IMR-90 (cell line): ENCODE measurements at regions not wholly inside any gene's neighbourhood (a gene's known extent, or its start where the extent isn't known, plus 50 kb on each side); places are given as distances from the start of the nearest gene placed in this dataset.

ENCODE experiments used
- ATAC-seq: fragments of 200-7000 bp; cut with Tn5 transposase; 2 replicates; pipeline ENCODE4 v1.9.1; 2020; ENCODE audit warnings: low read depth, mild to moderate bottlenecking, moderate library complexity
- BruUV-seq: library from RNA; stranded (reverse); fragments of 400-500 nt; replicated peaks from 2 replicates; lab custom pipeline; 2021; lab: Mats Ljungman, UMichigan
- CTCF ChIA-PET: fragments of 300-600 bp; formaldehyde crosslinking; extraction: SDS; loops from one replicate; lab custom pipeline; 2021; ENCODE audit warnings: antibody characterized with exemption; lab: Yijun Ruan, JAX
- POLR2A ChIA-PET: fragments of 300-600 bp; sonication (Branson Sonifier 250); formaldehyde crosslinking; loops from one replicate; lab custom pipeline; 2022; ENCODE audit warnings: antibody characterized with exemption; ENCODE audit not compliant: unreplicated experiment; lab: Charles Lee
- DNase-seq: peaks from one replicate; pipeline ENCODE4 v3.0.0; 2013
- H2AFZ ChIP-seq: replicated peaks from 2 replicates; pipeline ENCODE3; 2013; ENCODE audit warnings: low read length, mild to moderate bottlenecking; ENCODE audit not compliant: poor library complexity
- H2AK5ac ChIP-seq: 2 replicates; pipeline ENCODE4 v1.6.1; 2013; ENCODE audit warnings: low read depth, low read length, inconsistent platforms
- H2AK9ac ChIP-seq: replicated peaks from 2 replicates; pipeline ENCODE3; 2013; ENCODE audit warnings: mild to moderate bottlenecking, low read depth, low read length, moderate library complexity; ENCODE audit not compliant: poor library complexity
- H2BK120ac ChIP-seq: 2 replicates; pipeline ENCODE4 v1.6.1; 2013; ENCODE audit warnings: low read depth, low read length, inconsistent platforms
- H2BK15ac ChIP-seq: 3 replicates; pipeline ENCODE4 v1.6.1; 2013; ENCODE audit warnings: low read depth, low read length, inconsistent platforms
- H2BK20ac ChIP-seq: 2 replicates; pipeline ENCODE4 v1.6.1; 2013; ENCODE audit warnings: low read depth, mild to moderate bottlenecking, inconsistent platforms, low read length, moderate library complexity
- H2BK5ac ChIP-seq: 2 replicates; pipeline ENCODE4 v1.6.1; 2013; ENCODE audit warnings: mild to moderate bottlenecking, low read depth, low read length, inconsistent platforms; ENCODE audit not compliant: poor library complexity, severe bottlenecking
- H3K14ac ChIP-seq: replicated peaks from 2 replicates; pipeline ENCODE4 v1.6.1; 2013; ENCODE audit warnings: low read depth, low read length, inconsistent platforms
- H3K18ac ChIP-seq: 2 replicates; pipeline ENCODE4 v1.6.1; 2013; ENCODE audit warnings: low read depth, low read length, control low read depth
- H3K23ac ChIP-seq: 2 replicates; pipeline ENCODE4 v1.6.1; 2013; ENCODE audit warnings: low read depth, low read length, inconsistent platforms
- H3K27ac ChIP-seq: 2 replicates; pipeline ENCODE4 v1.5.1; 2013; ENCODE audit warnings: mild to moderate bottlenecking, control low read depth, low read length; ENCODE audit not compliant: insufficient read depth
- H3K27me3 ChIP-seq: 2 replicates; pipeline ENCODE4 v1.6.1; 2013; ENCODE audit warnings: low read length; ENCODE audit not compliant: control insufficient read depth, insufficient read depth
- H3K36me3 ChIP-seq: 2 replicates; pipeline ENCODE4 v1.6.1; 2013; ENCODE audit warnings: low read length, mixed read lengths; ENCODE audit not compliant: control insufficient read depth, insufficient read depth
- H3K4ac ChIP-seq: 2 replicates; pipeline ENCODE4 v1.6.1; 2013; ENCODE audit warnings: low read depth, low read length, inconsistent platforms
- H3K4me1 ChIP-seq: 2 replicates; pipeline ENCODE4 v1.6.1; 2013; ENCODE audit warnings: low read length, mixed read lengths; ENCODE audit not compliant: control insufficient read depth, insufficient read depth
- H3K4me2 ChIP-seq: 2 replicates; pipeline ENCODE4 v1.6.1; 2013; ENCODE audit warnings: low read depth, mild to moderate bottlenecking, control low read depth, low read length, moderate library complexity
- H3K4me3 ChIP-seq: 2 replicates; pipeline ENCODE4 v1.5.1; 2013; ENCODE audit warnings: low read depth, mild to moderate bottlenecking, control low read depth, low read length, moderate library complexity; ENCODE audit not compliant: insufficient read depth
- H3K56ac ChIP-seq: 2 replicates; pipeline ENCODE4 v1.6.1; 2013; ENCODE audit warnings: low read length, inconsistent platforms; ENCODE audit not compliant: insufficient read depth; ENCODE audit errors: extremely low read depth
- H3K79me1 ChIP-seq, 2 experiments: 2 replicates each; pipeline ENCODE4 v1.6.1; 2013; ENCODE audit warnings: low read length in 2 of 2, inconsistent platforms in 1 of 2, low read depth in 1 of 2
- H3K9ac ChIP-seq: 2 replicates; pipeline ENCODE4 v1.6.1; 2013; ENCODE audit warnings: low read depth, low read length, control low read depth
- H3K9me1 ChIP-seq: 2 replicates; pipeline ENCODE4 v1.6.1; 2013; ENCODE audit warnings: low read length, inconsistent platforms; ENCODE audit not compliant: insufficient read depth
- H3K9me3 ChIP-seq: 2 replicates; pipeline ENCODE4 v1.6.1; 2013; ENCODE audit warnings: low read length; ENCODE audit not compliant: control insufficient read depth, insufficient read depth
- H4K20me1 ChIP-seq: 2 replicates; pipeline ENCODE4 v1.6.1; 2013; ENCODE audit warnings: low read length, inconsistent platforms; ENCODE audit not compliant: insufficient read depth
- H4K5ac ChIP-seq: 2 replicates; pipeline ENCODE4 v1.6.1; 2013; ENCODE audit warnings: mild to moderate bottlenecking, low read depth, low read length, control low read depth
- H4K8ac ChIP-seq, 2 experiments: 2 replicates each; pipeline ENCODE4 v1.6.1; 2013; ENCODE audit warnings: low read depth in 2 of 2, low read length in 2 of 2, control low read depth in 1 of 2, inconsistent platforms in 1 of 2
- H4K91ac ChIP-seq: 2 replicates; pipeline ENCODE4 v1.6.1; 2013; ENCODE audit warnings: low read depth, low read length, inconsistent platforms; ENCODE audit not compliant: insufficient read depth
- BHLHE40 ChIP-seq: fragments of 150-350 bp; IDR thresholded peaks from 2 replicates; pipeline ENCODE4 v1.6.1; 2016; ENCODE audit warnings: mild to moderate bottlenecking, low read depth, low read length
- CEBPB ChIP-seq: IDR thresholded peaks from 2 replicates; pipeline ENCODE4 v1.6.1; 2012; ENCODE audit warnings: low read depth, low read length, improper control_type of control experiment
- CHD1 ChIP-seq: IDR thresholded peaks from 2 replicates; pipeline ENCODE4 v1.6.1; 2012; ENCODE audit warnings: low read depth, low read length, improper control_type of control experiment
- CTCF ChIP-seq: conservative IDR thresholded peaks from 2 replicates; pipeline ENCODE4 v1.5.1; 2012; ENCODE audit warnings: mild to moderate bottlenecking, low read depth, low read length, improper control_type of control experiment
- ELK1 ChIP-seq: fragments of 150-350 bp; IDR thresholded peaks from 2 replicates; pipeline ENCODE4 v1.6.1; 2016; ENCODE audit warnings: low read depth, mild to moderate bottlenecking, low read length, moderate library complexity, borderline replicate concordance
- FOS ChIP-seq: fragments of 150-350 bp; IDR thresholded peaks from 2 replicates; pipeline ENCODE4 v1.6.1; 2016; ENCODE audit warnings: low read depth, low read length
- MAFK ChIP-seq: IDR thresholded peaks from 2 replicates; pipeline ENCODE4 v1.6.1; 2012; ENCODE audit warnings: low read depth, low read length, improper control_type of control experiment
- MAZ ChIP-seq: IDR thresholded peaks from 2 replicates; pipeline ENCODE4 v1.6.1; 2012; ENCODE audit warnings: low read depth, mild to moderate bottlenecking, low read length, improper control_type of control experiment, moderate library complexity, borderline replicate concordance
- MXI1 ChIP-seq: IDR thresholded peaks from 2 replicates; pipeline ENCODE4 v1.6.1; 2012; ENCODE audit warnings: low read depth, mild to moderate bottlenecking, low read length, moderate library complexity, borderline replicate concordance
- NFE2L2 ChIP-seq: fragments of 150-350 bp; IDR thresholded peaks from 2 replicates; pipeline ENCODE4 v1.6.1; 2016; ENCODE audit warnings: low read depth, mild to moderate bottlenecking, low read length
- POLR2A ChIP-seq: IDR thresholded peaks from 2 replicates; pipeline ENCODE4 v1.6.1; 2012; ENCODE audit warnings: mild to moderate bottlenecking, low read depth, low read length
- RAD21 ChIP-seq: IDR thresholded peaks from 2 replicates; pipeline ENCODE4 v1.6.1; 2012; ENCODE audit warnings: low read length, improper control_type of control experiment
- RCOR1 ChIP-seq: IDR thresholded peaks from 2 replicates; pipeline ENCODE4 v1.6.1; 2012; ENCODE audit warnings: mild to moderate bottlenecking, low read length, improper control_type of control experiment; ENCODE audit not compliant: insufficient replicate concordance
- RFX5 ChIP-seq: IDR thresholded peaks from 2 replicates; pipeline ENCODE4 v1.8.0; 2012; ENCODE audit warnings: low read depth, mild to moderate bottlenecking, low read length, moderate library complexity
- SMC3 ChIP-seq: fragments of 150-350 bp; IDR thresholded peaks from 2 replicates; pipeline ENCODE4 v1.6.1; 2016; ENCODE audit warnings: low read depth, mild to moderate bottlenecking, antibody characterized with exemption, low read length, moderate library complexity
- USF2 ChIP-seq: fragments of 150-350 bp; IDR thresholded peaks from 2 replicates; pipeline ENCODE4 v1.6.1; 2017; ENCODE audit warnings: mild to moderate bottlenecking, antibody characterized with exemption, low read length, low read depth
- WGBS, 2 experiments: methylation state at CpG; one replicate each; pipeline versions ENCODE4 v1.1.5 to v1.1.7; 2013; ENCODE audit warnings: missing lambda C conversion rate in 2 of 2; ENCODE audit not compliant: insufficient read length in 1 of 2; ENCODE audit errors: extremely low coverage in 2 of 2; 5-methylcytosine and 5-hydroxymethylcytosine counted together
- dilution Hi-C: fragments of 300-500 bp; cut with HindIII; formaldehyde crosslinking; loops from one replicate; pipeline ENCODE4 v1.14.3; 2018; ENCODE audit warnings: low sequenced_read_pairs; ENCODE audit not compliant: unreplicated experiment
- in situ Hi-C: fragments of 300-500 bp; cut with MboI; formaldehyde crosslinking; loops from 3 replicates; pipeline ENCODE4 v1.14.3; 2019; ENCODE audit warnings: low sequenced_read_pairs, inconsistent platforms, mixed read lengths
- intact Hi-C: fragments of 100-400 bp; cut with micrococcal nuclease; formaldehyde crosslinking; loops from 2 replicates; pipeline ENCODE4 v1.10.0; 2022

GRCh38 chr14:57085801-57086200 lies 182.9 kb downstream of the EXOC5 start:
- H2BK5ac ChIP-seq = no peak overlapping the region
- in situ Hi-C loops (no loop called here), dilution Hi-C loops (no loop called here), intact Hi-C loops (no loop called here)
- no peak overlapping the region for H3K56ac ChIP-seq
- ChIA-PET CTCF (no interaction called here), POLR2A (no interaction called here)
- no peaks in the 10 kb centered on the region for H3K79me1 ChIP-seq
- H3K4ac ChIP-seq = no peak overlapping the region
- H4K8ac ChIP-seq = no peak overlapping the region
- no peak overlapping the region for H3K14ac ChIP-seq
- H3K23ac ChIP-seq = no peak overlapping the region
- DNase-seq (no peak), ATAC-seq (no peak)
- no peak overlapping the region for H2BK15ac ChIP-seq
- no peaks in the 10 kb centered on the region for H3K27me3 ChIP-seq
- H2AK9ac ChIP-seq = no peak overlapping the region
- 80% methylated on average over 1 of the region's 3 CpGs; no CpG with 5 or more reads in 1 of the 2 experiments for WGBS, 2 experiments
- no peaks in the 10 kb centered on the region for H3K4me1 ChIP-seq
- H3K4me3 ChIP-seq = no peak overlapping the region
- H3K36me3 ChIP-seq = no peaks in the 10 kb centered on the region
- no peak overlapping the region for H2BK20ac ChIP-seq
- H3K18ac ChIP-seq = no peak overlapping the region
- H3K9me1 ChIP-seq = no peaks in the 10 kb centered on the region
- TF ChIP-seq USF2 (no peak), RFX5 (no peak), FOS (no peak), MXI1 (no peak), CTCF (no peak), BHLHE40 (no peak), ELK1 (no peak), CHD1 (no peak), NFE2L2 (no peak), MAZ (no peak), SMC3 (no peak), RAD21 (no peak), POLR2A (no peak), CEBPB (no peak), MAFK (no peak), RCOR1 (no peak)
- no peak overlapping the region for H4K91ac ChIP-seq
- no peaks in the 10 kb centered on the region for H4K20me1 ChIP-seq
- no peak overlapping the region for H2AK5ac ChIP-seq
- no TSS peak for BruUV-seq
- no peak overlapping the region for H4K5ac ChIP-seq
- H3K4me2 ChIP-seq = no peak overlapping the region
- H3K9ac ChIP-seq = no peak overlapping the region
- no peak overlapping the region for H2AFZ ChIP-seq
- H3K9me3 ChIP-seq = no peaks in the 10 kb centered on the region
- no peak overlapping the region for H3K27ac ChIP-seq
- no peak overlapping the region for H2BK120ac ChIP-seq
